GM18861 (cell line): ENCODE measurements at regions not wholly inside any gene's neighbourhood (a gene's known extent, or its start where the extent isn't known, plus 50 kb on each side); places are given as distances from the start of the nearest gene placed in this dataset.
"Not testable (repeated sequence)": the region's sequence is repeated elsewhere in the genome, so short reads cannot be mapped to it uniquely, and the experiment has no call there.

Experiments used
- ATAC-seq: cut with Tn5 transposase; IDR thresholded peaks from one replicate; pipeline ENCODE4 v1.9.1; 2021; ENCODE audit not compliant: unreplicated experiment

DNA sequence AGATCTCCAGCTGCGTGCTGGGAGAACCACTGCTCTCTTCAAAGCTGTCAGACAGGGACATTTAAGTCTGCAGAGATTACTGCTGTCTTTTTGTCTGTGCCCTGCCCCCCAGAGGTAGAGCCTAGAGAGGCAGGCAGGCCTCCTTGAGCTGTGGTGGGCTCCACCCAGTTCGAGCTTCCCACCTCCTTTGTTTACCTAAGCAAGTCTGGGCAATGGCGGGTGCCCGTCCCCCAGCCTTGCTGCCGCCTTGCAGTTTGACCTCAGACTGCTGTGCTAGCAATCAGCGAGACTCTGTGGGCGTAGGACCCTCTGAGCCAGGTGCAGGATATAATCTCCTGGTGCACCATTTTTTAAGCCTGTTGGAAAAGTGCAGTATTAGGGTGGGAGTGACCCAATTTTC is 128.6 kb downstream of the ACTR3 start:
- not testable (repeated sequence) for ATAC-seq

DNA sequence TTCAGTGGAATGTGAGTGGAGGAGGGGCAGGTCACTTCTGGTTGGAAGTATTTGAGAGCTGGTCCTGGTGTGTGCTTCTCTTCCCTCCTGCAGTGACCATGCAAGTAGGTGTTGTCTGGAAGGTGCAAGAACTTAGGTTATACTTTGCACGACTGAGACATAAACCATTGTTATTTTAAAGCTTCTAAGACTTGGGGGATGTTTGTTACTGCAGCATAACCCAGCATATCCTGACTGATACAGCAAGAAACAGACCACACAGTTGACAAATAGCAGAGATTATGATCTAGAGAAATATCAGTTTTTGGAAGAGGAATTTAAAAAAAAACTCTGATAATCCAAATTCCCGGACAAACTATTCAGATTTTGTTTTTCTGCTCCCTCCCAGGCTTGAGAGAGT is 130.8 kb downstream of the ACTR3 start:
- ATAC-seq: no peak

GRCh38 chr2:114022360-114023085 is 132.6 kb downstream of the ACTR3 start:
- ATAC-seq: no peak

- ATAC-seq: no peak
These were observed 134.4 kb downstream of the ACTR3 start for GRCh38 chr2:114024326-114024725.

GRCh38 chr2:114025030-114025429 is 135.1 kb downstream of the ACTR3 start:
- no peak for ATAC-seq

- ATAC-seq: no peak
These were observed 137.5 kb downstream of the ACTR3 start for GRCh38 chr2:114027437-114027836.

DNA sequence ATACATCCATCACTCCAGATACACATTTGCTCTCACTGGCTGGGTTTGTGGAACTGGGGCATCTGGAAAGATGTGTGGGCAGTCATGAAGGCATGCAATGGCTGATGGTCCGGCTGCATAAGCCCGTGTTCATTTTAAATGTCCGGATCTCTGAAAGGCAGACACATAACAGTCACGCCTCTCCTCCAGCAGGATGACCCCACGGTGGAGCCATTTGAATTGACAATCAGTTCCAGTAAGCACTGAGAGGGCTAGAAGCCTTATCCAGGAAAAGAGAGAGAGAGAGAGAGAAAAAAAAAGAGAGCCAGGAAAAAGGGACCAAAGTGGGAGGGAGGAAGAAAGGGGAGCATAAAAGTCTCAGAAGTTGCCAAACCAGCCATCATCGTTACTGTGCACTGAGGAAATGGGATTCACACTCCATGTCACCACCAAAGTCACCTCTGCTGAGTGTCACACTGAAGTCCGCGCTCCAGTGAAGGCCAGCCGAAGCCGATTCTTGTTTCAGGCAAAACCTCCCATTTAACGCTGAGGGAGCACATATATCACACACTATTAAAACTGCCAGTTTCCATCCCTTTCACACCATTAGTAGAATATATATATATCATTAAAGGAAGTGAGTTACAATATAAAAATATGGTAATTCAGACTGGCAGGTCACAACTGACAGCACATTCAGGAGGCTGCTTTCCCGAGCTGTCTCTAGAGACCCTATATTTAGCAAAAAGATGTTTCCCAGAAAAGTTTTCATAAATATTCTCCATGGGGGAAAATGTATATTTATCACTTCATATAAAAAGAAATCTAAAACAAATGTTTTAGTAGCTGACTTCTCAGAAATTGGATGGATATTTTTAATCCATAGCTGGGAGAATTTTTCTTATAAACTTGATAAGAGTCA is 142.0 kb downstream of the ACTR3 start:
- ATAC-seq: no peak

- no peak for ATAC-seq
These were observed 142.8 kb downstream of the ACTR3 start for GRCh38 chr2:114032705-114033104.

- ATAC-seq: no peak
These were observed 144.9 kb downstream of the ACTR3 start for GRCh38 chr2:114034742-114035141.

GRCh38 chr2:114038710-114039109 is 148.8 kb downstream of the ACTR3 start:
- no peak for ATAC-seq

DNA sequence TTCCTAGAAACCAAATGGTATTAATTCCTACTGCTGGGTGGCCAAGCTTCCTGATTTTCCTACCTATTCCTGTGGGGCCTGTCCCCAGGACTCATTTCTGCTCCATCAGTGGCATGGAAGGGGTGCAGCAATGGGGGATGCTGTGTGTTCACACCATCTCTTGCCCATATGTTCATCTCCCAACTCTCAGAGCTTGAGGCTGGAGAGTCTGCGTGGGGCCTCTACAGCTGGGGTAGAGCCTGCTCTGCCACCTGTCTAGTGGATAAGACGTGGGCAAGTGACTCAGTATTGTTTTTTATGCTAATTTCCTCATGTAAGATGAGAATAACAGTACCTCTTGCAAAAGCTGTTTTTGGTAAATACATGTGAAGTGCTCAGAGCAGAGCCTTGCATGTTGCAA is 149.8 kb downstream of the ACTR3 start:
- ATAC-seq: no peak

DNA sequence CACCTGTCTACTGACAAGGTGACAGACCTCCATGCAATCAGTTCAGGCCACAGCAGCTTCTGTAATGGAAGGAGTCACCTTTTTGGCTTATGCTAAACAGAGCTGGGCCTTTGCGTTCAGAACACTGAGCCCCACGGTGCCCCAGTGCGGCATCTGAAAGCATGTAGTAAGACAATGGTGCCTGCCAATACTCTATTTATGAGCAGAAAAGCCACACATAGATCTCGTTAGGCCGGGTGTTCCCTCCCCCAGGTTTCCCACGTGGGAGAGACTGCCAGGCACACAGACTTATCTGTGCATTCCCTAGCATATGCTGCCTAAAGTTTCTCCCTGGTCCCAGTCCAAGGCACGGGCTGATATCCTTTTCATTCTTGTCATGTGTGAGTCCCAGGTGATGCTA is 150.9 kb downstream of the ACTR3 start:
- ATAC-seq: no peak

- ATAC-seq: no peak
These were observed 155.1 kb downstream of the ACTR3 start for GRCh38 chr2:114044985-114045384.

DNA sequence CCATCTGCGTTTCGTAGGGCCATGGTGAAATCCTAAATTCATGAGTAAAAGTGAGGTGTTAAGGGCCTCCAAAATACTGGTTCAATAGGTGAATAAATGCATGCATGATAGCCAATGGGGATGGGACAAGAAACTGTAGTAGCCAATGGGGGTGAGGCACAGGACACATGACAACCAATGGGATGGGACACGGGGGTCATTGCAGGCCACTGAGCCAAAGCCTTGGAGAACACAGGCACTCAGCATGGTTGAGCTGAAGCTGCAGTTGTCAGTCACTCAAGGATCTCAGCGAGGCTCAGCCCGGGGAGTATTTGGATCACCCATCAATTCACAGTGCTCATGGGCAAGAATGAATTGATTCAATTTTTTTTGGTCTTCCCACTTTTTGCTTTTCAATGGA is 156.5 kb downstream of the ACTR3 start:
- no peak for ATAC-seq

GRCh38 chr2:114046866-114047435 is 157.1 kb downstream of the ACTR3 start:
- no peak for ATAC-seq

- no peak for ATAC-seq
These were observed 159.4 kb downstream of the ACTR3 start for GRCh38 chr2:114049280-114049679.

- ATAC-seq: no peak
These were observed 159.9 kb downstream of the ACTR3 start for GRCh38 chr2:114049826-114050225.

DNA sequence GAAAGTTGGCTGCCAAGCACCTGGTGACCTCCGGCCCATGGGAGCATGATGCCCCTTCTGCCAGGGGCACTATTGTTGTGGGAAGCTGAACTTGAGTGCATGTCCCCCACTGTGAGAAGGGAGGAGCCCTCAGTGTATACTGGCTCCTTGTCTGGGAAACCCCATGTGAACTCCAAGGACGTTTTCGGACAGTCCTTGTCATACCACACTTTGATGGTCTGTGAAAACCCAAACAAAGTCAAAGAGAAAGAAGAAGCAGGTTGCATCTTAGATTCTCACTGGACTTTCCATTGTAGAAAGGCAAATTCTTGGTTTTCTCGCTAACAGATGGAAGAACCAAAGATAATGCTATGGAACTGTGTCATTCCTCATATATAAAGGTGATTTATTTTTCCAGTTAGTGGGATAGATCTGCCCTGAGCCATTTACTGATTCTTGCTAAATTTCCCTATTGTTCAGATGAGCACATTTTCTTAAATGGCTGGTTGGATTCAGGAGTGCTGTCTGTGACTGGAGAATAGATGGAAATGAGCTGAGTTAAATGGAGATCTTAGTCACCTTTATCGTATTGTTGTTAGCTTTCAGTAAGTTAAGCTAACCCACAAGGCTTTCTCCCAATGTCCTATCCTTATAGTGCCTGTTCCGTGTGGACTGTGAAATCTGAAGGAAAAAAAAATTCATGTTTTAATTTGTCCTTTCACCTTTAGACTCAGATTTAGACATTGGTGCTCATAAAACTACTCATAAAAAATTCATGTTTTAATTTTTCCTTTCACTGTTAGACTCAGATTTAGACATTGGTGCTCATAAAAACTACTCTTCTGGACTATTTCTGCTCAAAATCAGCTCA is 166.6 kb downstream of the ACTR3 start:
- ATAC-seq: peak; percentile 40

DNA sequence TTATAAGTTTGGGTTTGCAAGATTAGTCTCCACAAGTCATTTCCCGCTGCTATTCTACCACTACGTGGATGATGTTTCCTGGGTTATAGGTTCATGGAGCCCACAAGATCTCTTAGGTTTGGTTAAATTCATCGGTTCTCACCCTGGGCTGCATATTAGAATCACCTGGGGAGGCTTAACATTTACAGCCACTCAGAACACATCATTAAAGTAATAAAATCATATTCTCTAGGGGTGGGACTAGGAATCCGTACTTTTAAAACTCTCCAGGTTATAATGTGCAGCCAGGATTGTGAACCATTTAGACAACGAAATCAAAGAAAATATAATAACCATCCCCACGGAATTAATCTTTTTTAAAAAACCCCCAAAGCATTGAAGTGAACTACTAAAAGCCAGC is 167.7 kb downstream of the ACTR3 start:
- ATAC-seq: no peak

DNA sequence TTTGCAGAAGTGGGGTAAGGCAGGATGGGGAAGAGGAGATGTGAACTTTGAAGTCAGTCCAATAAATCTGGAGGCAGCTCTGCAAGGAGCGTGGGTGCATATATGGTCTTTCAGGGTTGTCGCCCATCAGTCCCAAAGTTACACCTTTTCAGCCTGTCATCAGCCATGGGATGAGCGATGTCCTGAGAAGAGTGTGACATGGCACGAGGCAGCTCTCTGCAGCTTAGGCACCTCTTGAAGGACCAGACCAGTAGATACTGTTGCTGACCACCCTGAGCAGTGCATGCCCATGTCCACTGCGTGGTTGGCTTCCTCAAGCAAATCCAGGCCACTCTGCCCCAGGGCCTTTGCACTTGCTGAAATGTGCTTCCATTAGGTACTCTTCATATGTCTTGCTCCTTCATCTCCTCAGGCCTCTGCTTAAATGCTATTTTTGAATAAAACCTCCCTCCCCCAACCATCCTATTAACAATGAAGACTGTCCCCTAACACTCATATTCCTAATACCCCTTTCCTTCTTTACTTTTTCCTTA is 171.7 kb downstream of the ACTR3 start:
- ATAC-seq: no peak

DNA sequence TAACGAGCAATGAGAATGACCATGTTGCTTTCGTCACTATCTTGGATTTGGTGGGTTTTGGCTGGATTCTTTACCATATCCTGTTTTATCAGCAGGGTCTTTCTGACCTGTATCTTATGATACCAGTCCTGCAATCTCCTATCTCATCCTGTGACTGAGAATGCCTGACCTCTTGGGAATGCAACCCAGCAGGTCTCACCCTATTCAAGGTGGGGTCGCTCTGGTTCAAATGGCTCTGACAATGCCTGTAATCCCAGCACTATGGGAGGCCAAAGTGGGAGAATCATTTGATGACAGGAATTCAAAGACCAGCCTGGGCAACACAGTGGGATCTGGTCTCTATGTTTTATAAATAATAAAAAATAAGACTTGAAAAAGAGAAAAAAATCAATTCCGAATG is 173.5 kb downstream of the ACTR3 start:
- no peak for ATAC-seq
